ENCODE measurements at regions not wholly inside any gene's neighbourhood (a gene's known extent, or its start where the extent isn't known, plus 50 kb on each side); places are given as distances from the start of the nearest gene placed in this dataset.
"Not testable (repeated sequence)": the region's sequence is repeated elsewhere in the genome, so short reads cannot be mapped to it uniquely, and the experiment has no call there.

- not testable (repeated sequence) for H4K20me1 ChIP-seq (ENCODE audit: insufficient read depth, low read length); H3K27ac ChIP-seq (ENCODE audit: low read depth, low read length); H2AFZ ChIP-seq (ENCODE audit: low read depth, low read length); H3K4me2 ChIP-seq (ENCODE audit: low read length); H3K27ac Mint-ChIP-seq (ENCODE audit: unreplicated experiment); H3K4me1 Mint-ChIP-seq (ENCODE audit: low read depth, unreplicated experiment); H3K4me1 ChIP-seq (ENCODE audit: insufficient read depth, low read length); H3K4me3 Mint-ChIP-seq (ENCODE audit: unreplicated experiment); DNase-seq (ENCODE audit: low read depth); H3K36me3 Mint-ChIP-seq (ENCODE audit: low read depth, unreplicated experiment); H3K79me2 ChIP-seq (ENCODE audit: insufficient read depth, low read length); H3K4me3 ChIP-seq (ENCODE audit: insufficient read depth, low read depth, low read length); H3K9ac ChIP-seq (ENCODE audit: low read length); H3K36me3 ChIP-seq (ENCODE audit: insufficient read depth, low read length); H3K27me3 Mint-ChIP-seq (ENCODE audit: low read depth, unreplicated experiment); H3K27me3 ChIP-seq (ENCODE audit: insufficient read depth, low read length); FAIRE-seq; H3K9me3 ChIP-seq (ENCODE audit: insufficient read depth, low read depth, low read length)
- peaks cover 10% of the 10 kb centered on the region for H3K9me3 Mint-ChIP-seq (ENCODE audit: unreplicated experiment)
Measured at GRCh38 chr5:97234380-97234779, 51.3 kb upstream of the RIOK2 start.

GRCh38 chr5:97242341-97242740 lies 59.3 kb upstream of the RIOK2 start:
- Histone ChIP-seq H3K9ac (ENCODE audit: low read length) (no peak overlapping the region), H3K9me3 (ENCODE audit: insufficient read depth, low read depth, low read length) (no peaks in the 10 kb centered on the region), H3K27me3 (ENCODE audit: insufficient read depth, low read length) (no peaks in the 10 kb centered on the region), H3K27ac (ENCODE audit: low read depth, low read length) (no peak overlapping the region), H2AFZ (ENCODE audit: low read depth, low read length) (no peak overlapping the region), H3K4me3 (ENCODE audit: insufficient read depth, low read depth, low read length) (no peak overlapping the region), H3K4me2 (ENCODE audit: low read length) (no peak overlapping the region), H4K20me1 (ENCODE audit: insufficient read depth, low read length) (no peaks in the 10 kb centered on the region), H3K36me3 (ENCODE audit: insufficient read depth, low read length) (no peaks in the 10 kb centered on the region), H3K4me1 (ENCODE audit: insufficient read depth, low read length) (no peaks in the 10 kb centered on the region), H3K79me2 (ENCODE audit: insufficient read depth, low read length) (no peaks in the 10 kb centered on the region)
- Mint-ChIP-seq H3K4me3 (ENCODE audit: unreplicated experiment) (no peak overlapping the region), H3K36me3 (ENCODE audit: low read depth, unreplicated experiment) (no peaks in the 10 kb centered on the region), H3K4me1 (ENCODE audit: low read depth, unreplicated experiment) (no peaks in the 10 kb centered on the region), H3K9me3 (ENCODE audit: unreplicated experiment) (no peaks in the 10 kb centered on the region), H3K27me3 (ENCODE audit: low read depth, unreplicated experiment) (no peaks in the 10 kb centered on the region), H3K27ac (ENCODE audit: unreplicated experiment) (no peak overlapping the region)
- DNase-seq (ENCODE audit: low read depth) = no peak
- TF ChIP-seq CTCF (IDR thresholded peaks at IDR 0.05; ENCODE audit: insufficient read depth, low read depth, low read length) = no peak
- no peak for TF ChIP-seq EZH2 (IDR thresholded peaks at IDR 0.05; ENCODE audit: insufficient read depth, low read length)
- no peak for FAIRE-seq

GRCh38 chr5:97243353-97243752 lies 60.3 kb upstream of the RIOK2 start:
- Histone ChIP-seq H3K36me3 (ENCODE audit: insufficient read depth, low read length) (no peaks in the 10 kb centered on the region), H4K20me1 (ENCODE audit: insufficient read depth, low read length) (no peaks in the 10 kb centered on the region), H3K4me1 (ENCODE audit: insufficient read depth, low read length) (no peaks in the 10 kb centered on the region), H2AFZ (ENCODE audit: low read depth, low read length) (no peak overlapping the region), H3K4me2 (ENCODE audit: low read length) (no peak overlapping the region), H3K4me3 (ENCODE audit: insufficient read depth, low read depth, low read length) (no peak overlapping the region), H3K27me3 (ENCODE audit: insufficient read depth, low read length) (no peaks in the 10 kb centered on the region), H3K9ac (ENCODE audit: low read length) (no peak overlapping the region), H3K27ac (ENCODE audit: low read depth, low read length) (no peak overlapping the region), H3K79me2 (ENCODE audit: insufficient read depth, low read length) (no peaks in the 10 kb centered on the region), H3K9me3 (ENCODE audit: insufficient read depth, low read depth, low read length) (no peaks in the 10 kb centered on the region)
- Mint-ChIP-seq H3K27me3 (ENCODE audit: low read depth, unreplicated experiment) (no peaks in the 10 kb centered on the region), H3K27ac (ENCODE audit: unreplicated experiment) (no peak overlapping the region), H3K9me3 (ENCODE audit: unreplicated experiment) (no peaks in the 10 kb centered on the region), H3K4me3 (ENCODE audit: unreplicated experiment) (no peak overlapping the region), H3K36me3 (ENCODE audit: low read depth, unreplicated experiment) (no peaks in the 10 kb centered on the region), H3K4me1 (ENCODE audit: low read depth, unreplicated experiment) (no peaks in the 10 kb centered on the region)
- TF ChIP-seq CTCF (IDR thresholded peaks at IDR 0.05; ENCODE audit: insufficient read depth, low read depth, low read length) (no peak), EZH2 (IDR thresholded peaks at IDR 0.05; ENCODE audit: insufficient read depth, low read length) (no peak)
- no peak for FAIRE-seq
- DNase-seq (ENCODE audit: low read depth) = no peak
